ENCODE measurements at regions not wholly inside any gene's neighbourhood (a gene's known extent, or its start where the extent isn't known, plus 50 kb on each side); places are given as distances from the start of the nearest gene placed in this dataset.
"Not testable (repeated sequence)": the region's sequence is repeated elsewhere in the genome, so short reads cannot be mapped to it uniquely, and the experiment has no call there.

DNA sequence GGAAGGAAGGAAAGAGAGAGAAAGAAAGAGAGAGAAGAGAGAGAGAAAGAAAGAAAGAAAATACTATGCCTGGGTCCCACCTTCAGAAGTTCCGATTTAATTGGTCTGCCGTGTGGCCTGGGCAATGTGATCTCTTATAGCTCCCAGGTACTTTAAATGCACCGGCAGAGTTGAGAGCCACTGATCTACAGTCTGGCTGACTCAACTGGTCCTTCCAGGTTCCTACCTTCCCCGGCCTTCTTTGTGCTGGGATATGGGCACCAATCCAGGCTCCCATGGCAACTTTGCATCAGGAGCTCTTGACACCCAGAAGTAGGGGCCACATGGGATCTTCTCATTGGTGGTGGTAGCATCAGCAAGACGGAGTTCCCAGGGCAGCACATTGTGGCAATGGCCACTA is 186.5 kb upstream of the ATP6AP2 start:
- DNase-seq (ENCODE audit: low spot score in 2 of 2), result no peak
- intact Hi-C loops (cut with DNase I; ENCODE audit: low total_unique reads), result no loop called here
- H3K4me3 ChIP-seq (ENCODE audit: low read depth, poor library complexity, severe bottlenecking), result no peak overlapping the region
- WGBS, 2 donors, result 65 to 78% methylated on average over 4 to 5 of the region's 5 CpGs
- TF ChIP-seq, protein P1, sequence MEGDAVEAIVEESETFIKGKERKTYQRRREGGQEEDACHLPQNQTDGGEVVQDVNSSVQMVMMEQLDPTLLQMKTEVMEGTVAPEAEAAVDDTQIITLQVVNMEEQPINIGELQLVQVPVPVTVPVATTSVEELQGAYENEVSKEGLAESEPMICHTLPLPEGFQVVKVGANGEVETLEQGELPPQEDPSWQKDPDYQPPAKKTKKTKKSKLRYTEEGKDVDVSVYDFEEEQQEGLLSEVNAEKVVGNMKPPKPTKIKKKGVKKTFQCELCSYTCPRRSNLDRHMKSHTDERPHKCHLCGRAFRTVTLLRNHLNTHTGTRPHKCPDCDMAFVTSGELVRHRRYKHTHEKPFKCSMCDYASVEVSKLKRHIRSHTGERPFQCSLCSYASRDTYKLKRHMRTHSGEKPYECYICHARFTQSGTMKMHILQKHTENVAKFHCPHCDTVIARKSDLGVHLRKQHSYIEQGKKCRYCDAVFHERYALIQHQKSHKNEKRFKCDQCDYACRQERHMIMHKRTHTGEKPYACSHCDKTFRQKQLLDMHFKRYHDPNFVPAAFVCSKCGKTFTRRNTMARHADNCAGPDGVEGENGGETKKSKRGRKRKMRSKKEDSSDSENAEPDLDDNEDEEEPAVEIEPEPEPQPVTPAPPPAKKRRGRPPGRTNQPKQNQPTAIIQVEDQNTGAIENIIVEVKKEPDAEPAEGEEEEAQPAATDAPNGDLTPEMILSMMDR (IDR thresholded peaks at IDR 0.05), result no peak
- TF ChIP-seq POLR2A (IDR thresholded peaks at IDR 0.05), result no peak

DNA sequence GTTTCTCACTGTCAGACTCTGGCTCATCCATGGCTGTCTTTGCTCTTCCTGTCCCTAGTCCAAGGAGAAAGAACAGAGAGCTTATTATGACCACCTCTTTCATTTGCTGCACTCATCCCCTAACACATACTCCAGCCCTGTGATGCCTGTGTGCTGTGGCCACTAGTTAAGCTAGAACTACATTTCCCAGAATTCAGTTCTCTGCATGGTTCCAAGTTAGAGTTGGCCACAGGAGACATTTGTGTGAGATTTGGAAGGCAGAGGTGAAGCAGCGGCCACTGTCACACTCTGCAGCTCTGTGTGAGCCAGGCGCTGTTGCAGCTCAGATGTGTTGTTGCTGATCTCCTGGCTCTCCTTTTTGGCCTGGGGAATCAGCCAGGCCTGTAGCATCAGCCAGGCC is 188.2 kb upstream of the ATP6AP2 start:
- WGBS, 2 donors, result 58 to 84% methylated on average over 2 of the region's 2 CpGs
- intact Hi-C loops (cut with DNase I; ENCODE audit: low total_unique reads), result no loop called here
- DNase-seq (ENCODE audit: low spot score in 2 of 2), result no peak
- H3K4me3 ChIP-seq (ENCODE audit: low read depth, poor library complexity, severe bottlenecking), result no peak overlapping the region
- no peak for TF ChIP-seq POLR2A (IDR thresholded peaks at IDR 0.05)
- TF ChIP-seq, protein P1 (IDR thresholded peaks at IDR 0.05), result no peak

DNA sequence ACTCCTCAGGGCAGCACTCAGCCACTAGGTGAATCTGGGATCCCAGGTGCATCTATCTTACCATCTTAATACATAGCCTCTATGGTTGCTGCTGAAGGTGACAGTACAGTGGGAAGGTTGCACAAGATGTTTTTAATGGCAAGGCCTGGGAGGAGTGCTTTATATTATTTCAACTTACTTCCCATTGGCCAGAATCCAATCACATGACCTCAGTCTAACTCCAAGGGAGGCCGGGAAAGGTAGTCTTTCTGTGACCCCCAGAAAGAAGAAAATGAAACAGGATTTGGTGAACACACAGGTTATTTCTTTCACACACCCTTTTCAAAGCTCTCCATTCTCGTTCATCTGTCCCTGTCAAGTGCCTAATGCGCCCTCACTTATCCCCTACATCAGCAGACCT is 189.1 kb upstream of the ATP6AP2 start:
- TF ChIP-seq, protein P1 (IDR thresholded peaks at IDR 0.05), result no peak
- TF ChIP-seq POLR2A (IDR thresholded peaks at IDR 0.05), result no peak
- H3K4me3 ChIP-seq (ENCODE audit: low read depth, poor library complexity, severe bottlenecking), result no peak overlapping the region
- no peak for DNase-seq (ENCODE audit: low spot score in 2 of 2)
- 51 to 68% methylated on average over 3 of the region's 3 CpGs for WGBS, 2 donors
- intact Hi-C loops (cut with DNase I; ENCODE audit: low total_unique reads), result no loop called here

DNA sequence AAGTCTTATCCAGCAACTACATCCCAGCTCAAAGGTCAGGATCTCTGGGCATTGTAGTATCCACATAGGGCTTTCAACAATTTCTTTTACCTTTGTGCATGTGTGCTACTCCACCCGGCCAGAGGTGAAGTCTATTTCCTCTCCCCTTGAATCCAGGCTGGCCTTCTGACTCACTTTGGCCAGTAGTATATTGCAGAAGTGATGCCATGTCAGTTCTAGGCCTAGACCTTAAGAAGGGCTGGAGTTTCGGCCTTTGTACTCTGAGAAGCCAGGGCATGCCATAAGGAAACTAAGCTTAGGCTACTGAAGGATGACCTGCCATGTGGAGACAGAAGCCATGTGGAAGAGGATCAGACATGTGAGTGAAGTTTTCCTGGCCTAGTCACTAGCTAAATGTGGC is 191.2 kb upstream of the ATP6AP2 start:
- TF ChIP-seq POLR2A (IDR thresholded peaks at IDR 0.05), result no peak
- TF ChIP-seq, protein P1 (IDR thresholded peaks at IDR 0.05), result no peak
- 67 to 82% methylated on average over 2 of the region's 2 CpGs for WGBS, 2 donors
- H3K4me3 ChIP-seq (ENCODE audit: low read depth, poor library complexity, severe bottlenecking), result no peak overlapping the region
- no peak for DNase-seq (ENCODE audit: low spot score in 2 of 2)
- intact Hi-C loops (cut with DNase I; ENCODE audit: low total_unique reads), result no loop called here

DNA sequence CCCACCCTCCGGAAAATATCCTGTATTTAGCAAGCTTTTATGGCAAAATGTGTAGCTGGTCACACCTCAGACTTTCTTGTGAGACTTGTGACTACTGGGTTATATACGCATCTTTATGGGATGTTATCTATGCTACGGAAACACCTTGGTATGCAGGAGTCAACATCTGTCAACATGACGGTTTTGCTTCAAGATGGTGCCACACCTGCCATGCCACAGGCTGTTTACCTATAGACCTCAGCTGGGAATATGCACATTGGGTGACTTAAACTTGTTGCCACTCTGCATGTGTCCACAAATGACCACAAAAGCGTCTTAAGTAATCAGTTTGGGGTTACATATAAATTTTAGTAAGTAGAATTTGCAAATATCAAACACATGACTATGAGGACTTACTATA is 192.3 kb upstream of the ATP6AP2 start:
- WGBS, 2 donors, result 83 to 93% methylated on average over 5 of the region's 5 CpGs
- no peak overlapping the region for H3K4me3 ChIP-seq (ENCODE audit: low read depth, poor library complexity, severe bottlenecking)
- DNase-seq (ENCODE audit: low spot score in 2 of 2), result no peak
- no peak for TF ChIP-seq POLR2A (IDR thresholded peaks at IDR 0.05)
- TF ChIP-seq, protein P1 (IDR thresholded peaks at IDR 0.05), result no peak
- intact Hi-C loops (cut with DNase I; ENCODE audit: low total_unique reads), result no loop called here

DNA sequence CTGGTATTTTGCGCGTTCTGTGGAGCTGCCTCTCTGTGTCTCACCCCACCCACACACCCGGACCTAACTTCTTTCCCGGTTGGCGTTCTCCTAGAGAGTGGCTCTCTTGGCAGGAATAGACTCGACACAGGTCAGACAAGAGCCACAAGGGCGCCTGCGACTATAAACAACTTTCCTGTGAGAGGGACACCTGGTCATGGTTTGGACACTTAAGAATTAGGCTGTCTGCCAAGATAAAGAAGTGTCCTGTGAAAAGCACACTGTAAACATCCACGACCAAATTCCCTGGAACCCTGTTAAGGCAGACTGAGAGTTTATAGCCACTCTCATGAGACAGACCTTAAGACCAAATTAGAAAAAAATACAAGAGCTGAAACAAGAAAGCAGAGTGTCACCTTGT is 192.9 kb upstream of the ATP6AP2 start:
- H3K4me3 ChIP-seq (ENCODE audit: low read depth, poor library complexity, severe bottlenecking); DNase-seq (ENCODE audit: low spot score in 2 of 2); intact Hi-C loops (cut with DNase I; ENCODE audit: low total_unique reads): not testable (repeated sequence)
- 76 to 91% methylated on average over 9 of the region's 9 CpGs for WGBS, 2 donors

DNA sequence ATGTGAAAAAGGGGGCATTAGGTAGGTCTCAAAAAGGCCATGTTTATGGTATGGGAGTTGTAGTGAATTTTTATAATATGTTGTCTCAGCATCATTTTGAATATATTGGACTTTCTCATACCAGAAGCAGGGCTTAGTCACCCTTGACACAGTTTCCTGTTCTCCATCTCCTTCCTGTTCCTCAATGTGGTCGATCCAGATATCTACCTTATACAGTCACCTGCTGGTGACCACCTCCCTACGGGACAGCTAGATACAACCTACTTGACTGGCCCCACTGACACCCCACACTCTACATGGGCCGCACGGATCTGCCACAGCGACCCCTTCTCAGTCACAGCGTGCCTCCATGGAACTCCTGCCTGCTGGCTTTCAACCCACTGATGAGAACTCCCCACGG is 193.5 kb upstream of the ATP6AP2 start:
- WGBS, 2 donors, result 84 to 91% methylated on average over 5 to 7 of the region's 7 CpGs
- DNase-seq (ENCODE audit: low spot score in 2 of 2); intact Hi-C loops (cut with DNase I; ENCODE audit: low total_unique reads); H3K4me3 ChIP-seq (ENCODE audit: low read depth, poor library complexity, severe bottlenecking): not testable (repeated sequence)
